OCI-LY3 (cell line): ENCODE measurements at regions not wholly inside any gene's neighbourhood (a gene's known extent, or its start where the extent isn't known, plus 50 kb on each side); places are given as distances from the start of the nearest gene placed in this dataset.

Experiments
- H2AFZ ChIP-seq: fragments of 200-600, 300-600 bp; shearing (Covaris generic); 2 replicates; pipeline ENCODE4 v1.6.0; 2014; ENCODE audit warnings: antibody characterized with exemption, low read depth, low read length
- H3K27ac ChIP-seq: fragments of 200-600, 300-600 bp; sonication (generic); 2 replicates; pipeline ENCODE4 v1.5.1; 2014; ENCODE audit warnings: mild to moderate bottlenecking, low read length, moderate library complexity, mixed read lengths
- H3K27me3 ChIP-seq: fragments of 200-600, 300-600 bp; sonication (generic); 2 replicates; pipeline ENCODE4 v1.6.1; 2014; ENCODE audit warnings: low read depth, low read length, mixed read lengths
- H3K36me3 ChIP-seq: fragments of 200-600, 300-600 bp; sonication (generic); replicated peaks from 2 replicates; pipeline ENCODE3; 2014; ENCODE audit warnings: low read depth, low read length, mixed read lengths
- H3K4me1 ChIP-seq: fragments of 300-600, 200-600 bp; sonication (generic); 2 replicates; pipeline ENCODE4 v1.6.1; 2014; ENCODE audit warnings: low read length, mixed read lengths
- H3K4me2 ChIP-seq: fragments of 200-600, 300-600 bp; sonication (generic); 2 replicates; pipeline ENCODE4 v1.6.1; 2014; ENCODE audit warnings: low read length, mixed read lengths
- H3K4me3 ChIP-seq: fragments of 300-600, 200-600 bp; sonication (generic); 2 replicates; pipeline ENCODE4 v1.5.1; 2014; ENCODE audit warnings: antibody characterized with exemption, mild to moderate bottlenecking, low read length, moderate library complexity
- H3K79me2 ChIP-seq: fragments of 300-600, 200-600 bp; shearing (Covaris generic); 2 replicates; pipeline ENCODE4 v1.6.1; 2014; ENCODE audit warnings: mild to moderate bottlenecking, low read length, mixed read lengths
- H3K9ac ChIP-seq: fragments of 300-600, 200-600 bp; shearing (Covaris generic); 2 replicates; pipeline ENCODE4 v1.6.0; 2014; ENCODE audit warnings: mild to moderate bottlenecking, low read length, moderate library complexity
- H3K9me3 ChIP-seq: fragments of 200-600, 300-600 bp; shearing (Covaris generic); 2 replicates; pipeline ENCODE4 v1.6.1; 2014; ENCODE audit warnings: low read length, mixed read lengths; ENCODE audit not compliant: insufficient read depth
- H4K20me1 ChIP-seq: fragments of 200-600, 300-600 bp; sonication (generic); 2 replicates; pipeline ENCODE4 v1.6.1; 2016; ENCODE audit warnings: low read length, mixed read lengths; ENCODE audit not compliant: insufficient read depth
- EZH2phosphoT487 ChIP-seq: fragments of 200-600 bp; shearing (Covaris generic); IDR thresholded peaks from 2 replicates; pipeline ENCODE4 v1.6.1; 2018; ENCODE audit warnings: antibody characterized with exemption, mixed run types, low read depth
- TF ChIP-seq, protein P1 (sequence below): fragments of 200-600, 300-600 bp; sonication (generic); IDR thresholded peaks from 2 replicates; pipeline ENCODE4 v1.5.1; 2014; ENCODE audit warnings: antibody characterized with exemption, low read length, low read depth

DNA sequence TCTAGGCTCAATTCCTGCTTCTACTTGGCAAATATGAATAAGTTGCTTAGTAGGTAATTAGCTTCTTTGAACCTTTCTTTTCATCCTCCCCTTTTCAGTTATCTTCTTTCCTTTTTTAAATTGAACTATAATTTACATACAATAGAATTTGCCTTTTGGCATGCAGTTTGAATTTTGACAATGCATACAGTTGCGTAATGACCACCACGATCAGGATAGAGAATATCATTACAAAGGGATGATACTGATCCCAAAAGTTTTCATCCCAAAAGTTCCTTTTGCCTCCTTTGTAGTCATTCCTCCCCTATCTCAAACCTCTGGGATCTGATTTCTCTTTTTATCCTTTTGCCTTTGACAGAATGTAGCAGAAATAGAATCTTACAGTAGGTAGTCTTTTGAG lies 164.4 kb downstream of the NOC3L start:
- Histone ChIP-seq H3K4me1 (no peaks in the 10 kb centered on the region), H4K20me1 (no peaks in the 10 kb centered on the region), H3K79me2 (no peaks in the 10 kb centered on the region), H3K4me2 (no peak overlapping the region), H3K4me3 (no peak overlapping the region), H3K27me3 (0 out of 2 replicates have a peak, but pooled peaks cover 7% of the 10 kb centered on the region), H2AFZ (no peak overlapping the region), H3K36me3 (no peaks in the 10 kb centered on the region), H3K9ac (no peak overlapping the region), H3K9me3 (no peaks in the 10 kb centered on the region), H3K27ac (no peak overlapping the region)
- TF ChIP-seq, protein P1, sequence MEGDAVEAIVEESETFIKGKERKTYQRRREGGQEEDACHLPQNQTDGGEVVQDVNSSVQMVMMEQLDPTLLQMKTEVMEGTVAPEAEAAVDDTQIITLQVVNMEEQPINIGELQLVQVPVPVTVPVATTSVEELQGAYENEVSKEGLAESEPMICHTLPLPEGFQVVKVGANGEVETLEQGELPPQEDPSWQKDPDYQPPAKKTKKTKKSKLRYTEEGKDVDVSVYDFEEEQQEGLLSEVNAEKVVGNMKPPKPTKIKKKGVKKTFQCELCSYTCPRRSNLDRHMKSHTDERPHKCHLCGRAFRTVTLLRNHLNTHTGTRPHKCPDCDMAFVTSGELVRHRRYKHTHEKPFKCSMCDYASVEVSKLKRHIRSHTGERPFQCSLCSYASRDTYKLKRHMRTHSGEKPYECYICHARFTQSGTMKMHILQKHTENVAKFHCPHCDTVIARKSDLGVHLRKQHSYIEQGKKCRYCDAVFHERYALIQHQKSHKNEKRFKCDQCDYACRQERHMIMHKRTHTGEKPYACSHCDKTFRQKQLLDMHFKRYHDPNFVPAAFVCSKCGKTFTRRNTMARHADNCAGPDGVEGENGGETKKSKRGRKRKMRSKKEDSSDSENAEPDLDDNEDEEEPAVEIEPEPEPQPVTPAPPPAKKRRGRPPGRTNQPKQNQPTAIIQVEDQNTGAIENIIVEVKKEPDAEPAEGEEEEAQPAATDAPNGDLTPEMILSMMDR: no peak
- TF ChIP-seq EZH2phosphoT487: no peak

DNA sequence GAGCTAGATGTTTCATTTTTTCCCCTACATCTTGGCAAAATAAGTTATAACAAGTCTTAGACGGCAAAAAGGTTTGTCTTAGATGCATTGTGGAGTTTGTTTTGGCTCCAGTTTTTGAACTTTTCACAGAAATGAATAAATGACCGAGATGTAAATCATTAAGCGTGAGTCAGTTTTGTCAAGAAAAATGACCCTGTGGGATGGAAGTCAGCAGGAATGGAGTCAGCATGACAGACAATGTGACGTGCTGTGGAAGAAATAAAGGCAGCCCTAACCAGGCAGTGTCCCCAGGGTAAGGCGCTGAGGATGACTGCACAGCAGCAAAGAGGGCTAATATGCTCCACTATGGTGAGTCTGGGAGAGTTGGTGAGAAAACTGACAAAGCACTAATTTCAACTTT lies 163.2 kb downstream of the NOC3L start:
- no peak overlapping the region for H3K27ac ChIP-seq
- no peaks in the 10 kb centered on the region for H3K4me1 ChIP-seq
- no peaks in the 10 kb centered on the region for H4K20me1 ChIP-seq
- H3K9ac ChIP-seq: no peak overlapping the region
- H3K9me3 ChIP-seq: no peaks in the 10 kb centered on the region
- H3K4me3 ChIP-seq: no peak overlapping the region
- TF ChIP-seq, protein P1: no peak
- TF ChIP-seq EZH2phosphoT487: no peak
- no peak overlapping the region for H3K4me2 ChIP-seq
- H3K36me3 ChIP-seq: no peaks in the 10 kb centered on the region
- H3K27me3 ChIP-seq: no peaks in the 10 kb centered on the region
- H2AFZ ChIP-seq: no peak overlapping the region
- H3K79me2 ChIP-seq: no peaks in the 10 kb centered on the region

DNA sequence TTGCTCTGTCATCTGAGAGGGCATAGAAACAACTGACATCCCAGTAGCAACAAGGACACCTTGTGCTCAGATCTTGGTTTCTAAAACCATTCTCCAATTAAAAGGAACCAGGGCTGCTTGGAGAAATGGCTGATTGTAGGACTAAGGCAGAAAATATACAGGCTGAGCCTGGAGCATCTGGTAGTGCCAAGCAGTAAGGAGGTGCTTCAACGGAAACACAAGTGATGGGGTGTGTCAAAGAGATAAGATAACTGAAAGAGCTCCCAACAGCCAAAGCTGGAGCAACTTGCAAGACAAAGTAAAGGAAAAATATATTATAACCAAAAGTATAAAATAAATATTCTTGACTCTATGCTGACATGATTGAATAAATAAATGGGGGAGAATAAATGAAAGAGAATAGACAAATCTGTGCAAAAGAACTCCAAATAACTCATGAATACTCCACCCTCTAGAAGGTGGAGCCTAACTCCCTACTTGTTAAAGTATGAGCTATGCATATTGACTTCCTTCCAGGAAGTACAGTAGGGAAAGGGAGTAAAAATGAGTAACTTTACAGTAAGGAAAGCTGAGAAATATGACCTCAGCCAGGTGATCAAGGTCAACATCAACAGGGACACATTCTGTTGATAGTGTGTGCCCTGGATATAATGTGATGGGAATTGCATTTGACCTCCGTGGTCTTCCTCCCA lies 162.4 kb downstream of the NOC3L start:
- H3K4me2 ChIP-seq: no peak overlapping the region
- TF ChIP-seq EZH2phosphoT487: no peak
- TF ChIP-seq, protein P1: no peak
- H3K36me3 ChIP-seq: no peaks in the 10 kb centered on the region
- H3K27me3 ChIP-seq: no peaks in the 10 kb centered on the region
- H3K4me1 ChIP-seq: no peaks in the 10 kb centered on the region
- H3K27ac ChIP-seq: no peak overlapping the region
- H3K79me2 ChIP-seq: no peaks in the 10 kb centered on the region
- no peaks in the 10 kb centered on the region for H3K9me3 ChIP-seq
- H3K4me3 ChIP-seq: no peak overlapping the region
- H4K20me1 ChIP-seq: no peaks in the 10 kb centered on the region
- H3K9ac ChIP-seq: no peak overlapping the region
- H2AFZ ChIP-seq: no peak overlapping the region

DNA sequence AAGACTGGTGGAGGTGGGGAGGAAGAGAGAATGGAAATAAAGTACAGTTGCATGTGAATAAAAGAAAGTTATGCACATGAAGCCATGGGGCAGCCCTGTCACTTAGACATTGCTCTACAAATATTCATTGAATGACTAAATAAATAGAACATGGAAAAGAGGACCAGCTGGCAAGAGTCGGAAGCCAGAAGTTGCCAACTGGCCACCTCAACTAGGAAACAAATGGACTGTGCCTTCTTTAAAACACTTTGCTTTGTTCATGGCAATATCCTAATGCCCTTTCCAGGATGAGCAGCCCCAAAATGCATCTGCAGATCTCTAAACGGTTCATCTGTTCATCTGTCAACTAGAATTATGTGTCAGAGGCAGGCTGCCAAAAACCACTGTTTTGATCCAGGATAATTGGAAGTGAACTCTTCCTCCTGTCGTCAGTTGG lies 157.3 kb downstream of the NOC3L start:
- no peak overlapping the region for H3K9ac ChIP-seq
- no peaks in the 10 kb centered on the region for H3K9me3 ChIP-seq
- H3K27me3 ChIP-seq: no peaks in the 10 kb centered on the region
- no peak overlapping the region for H3K4me3 ChIP-seq
- no peaks in the 10 kb centered on the region for H3K79me2 ChIP-seq
- H3K4me1 ChIP-seq: no peaks in the 10 kb centered on the region
- no peak for TF ChIP-seq EZH2phosphoT487
- TF ChIP-seq, protein P1: no peak
- H2AFZ ChIP-seq: no peak overlapping the region
- H3K27ac ChIP-seq: no peak overlapping the region
- H3K4me2 ChIP-seq: no peak overlapping the region
- no peaks in the 10 kb centered on the region for H3K36me3 ChIP-seq
- no peaks in the 10 kb centered on the region for H4K20me1 ChIP-seq
